Activated CD8-positive, alpha-beta T cell treated with anti-CD3 and anti-CD28 coated beads, Interleukin-2, amount 10 ng/mL, durations not matched to agents 7 days and 5 days (primary cell): ENCODE measurements at regions not wholly inside any gene's neighbourhood (a gene's known extent, or its start where the extent isn't known, plus 50 kb on each side); places are given as distances from the start of the nearest gene placed in this dataset.

ENCODE experiments used
- ATAC-seq: fragments of 150-1000 bp; cut with Tn5 transposase; one replicate; pipeline ENCODE4 v1.10.0; 2021; ENCODE audit warnings: moderate library complexity
- CTCF ChIA-PET: fragments of 350-600 bp; sonication (Branson Sonifier 250); formaldehyde crosslinking; loops from one replicate; lab custom pipeline; 2021; ENCODE audit warnings: antibody characterized with exemption; lab: Charles Lee
- POLR2A ChIA-PET: fragments of 350-600 bp; sonication (Branson Sonifier 250); formaldehyde crosslinking; loops from one replicate; lab custom pipeline; 2021; ENCODE audit warnings: antibody characterized with exemption; lab: Charles Lee
- DNase-seq: peaks from one replicate; pipeline ENCODE4 v3.0.0-alpha.2; 2020
- H3K27ac Mint-ChIP-seq: one replicate; pipeline ENCODE4 v1.8.0; 2021; ENCODE audit warnings: mild to moderate bottlenecking, mixed read lengths
- H3K27me3 Mint-ChIP-seq: one replicate; pipeline ENCODE4 v1.8.0; 2021; ENCODE audit warnings: low read depth, mixed read lengths
- H3K36me3 Mint-ChIP-seq: one replicate; pipeline ENCODE4 v1.8.0; 2021; ENCODE audit warnings: low read depth, mixed read lengths
- H3K4me1 Mint-ChIP-seq: one replicate; pipeline ENCODE4 v1.8.0; 2021; ENCODE audit warnings: low read depth, mixed read lengths
- H3K4me3 Mint-ChIP-seq: one replicate; pipeline ENCODE4 v1.8.0; 2021; ENCODE audit warnings: mild to moderate bottlenecking, mixed read lengths
- H3K9me3 Mint-ChIP-seq: one replicate; pipeline ENCODE4 v1.8.0; 2022; ENCODE audit warnings: mixed read lengths; ENCODE audit not compliant: insufficient read depth

DNA sequence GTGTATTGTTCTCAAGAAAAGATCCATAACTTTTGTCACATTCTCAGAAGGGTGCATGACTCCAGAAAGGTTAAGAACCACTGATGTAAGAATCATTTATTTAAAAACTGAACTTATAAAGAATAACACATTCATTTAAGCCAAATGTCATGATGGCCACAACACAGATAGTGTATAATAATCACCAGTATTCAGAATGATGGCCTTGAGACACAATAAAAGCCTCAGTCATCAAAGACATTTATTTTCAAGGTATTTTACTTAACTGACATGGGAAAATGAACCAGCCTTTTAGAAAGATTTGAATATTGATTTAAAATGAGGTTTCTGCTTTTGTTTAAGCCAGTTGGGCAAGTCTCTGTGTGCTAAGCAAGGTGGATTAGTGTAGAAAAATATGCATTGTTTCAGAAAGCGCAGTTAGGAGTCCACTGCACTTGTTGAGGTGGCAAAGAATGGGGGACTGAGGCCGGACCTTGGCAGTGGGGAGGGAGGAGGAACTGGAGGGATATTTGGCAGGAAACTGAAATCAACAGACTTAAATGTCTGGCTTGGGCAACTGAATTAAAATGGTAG is 371.9 kb upstream of the ESRRG start:
- POLR2A ChIA-PET, result no interaction called here
- Mint-ChIP-seq H3K4me3 (no peak overlapping the region), H3K9me3 (no peaks in the 10 kb centered on the region), H3K27ac (no peak overlapping the region), H3K4me1 (peaks cover under 1% of the 10 kb centered on the region), H3K27me3 (peaks cover 8% of the 10 kb centered on the region), H3K36me3 (no peaks in the 10 kb centered on the region)
- ATAC-seq (no peak), DNase-seq (no peak)
- CTCF ChIA-PET, result no interaction called here

DNA sequence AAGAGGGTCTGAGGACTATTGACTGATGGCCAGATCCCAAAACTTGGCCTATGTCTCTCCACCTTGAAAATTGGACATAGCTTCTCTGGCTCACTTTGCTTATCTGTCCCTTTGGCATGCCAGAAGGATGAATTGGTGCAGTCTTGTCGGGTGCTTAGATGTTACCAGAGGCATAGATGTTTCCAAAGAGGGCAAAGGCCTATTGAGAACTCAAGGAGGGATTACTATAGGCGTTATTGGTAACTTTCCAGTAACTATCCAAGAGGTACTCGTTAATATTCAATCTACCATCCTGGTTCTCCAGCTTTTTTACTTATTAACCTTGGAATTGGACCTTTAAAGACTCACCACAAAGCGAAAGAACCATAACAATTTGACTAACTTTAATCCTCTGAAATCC is 368.3 kb upstream of the ESRRG start:
- Mint-ChIP-seq H3K9me3 (no peaks in the 10 kb centered on the region), H3K36me3 (no peaks in the 10 kb centered on the region), H3K4me1 (peaks cover 3% of the 10 kb centered on the region), H3K4me3 (no peak overlapping the region), H3K27me3 (peaks cover 22% of the 10 kb centered on the region), H3K27ac (no peak overlapping the region)
- DNase-seq (no peak), ATAC-seq (no peak)
- POLR2A ChIA-PET, result no interaction called here
- CTCF ChIA-PET, result no interaction called here

DNA sequence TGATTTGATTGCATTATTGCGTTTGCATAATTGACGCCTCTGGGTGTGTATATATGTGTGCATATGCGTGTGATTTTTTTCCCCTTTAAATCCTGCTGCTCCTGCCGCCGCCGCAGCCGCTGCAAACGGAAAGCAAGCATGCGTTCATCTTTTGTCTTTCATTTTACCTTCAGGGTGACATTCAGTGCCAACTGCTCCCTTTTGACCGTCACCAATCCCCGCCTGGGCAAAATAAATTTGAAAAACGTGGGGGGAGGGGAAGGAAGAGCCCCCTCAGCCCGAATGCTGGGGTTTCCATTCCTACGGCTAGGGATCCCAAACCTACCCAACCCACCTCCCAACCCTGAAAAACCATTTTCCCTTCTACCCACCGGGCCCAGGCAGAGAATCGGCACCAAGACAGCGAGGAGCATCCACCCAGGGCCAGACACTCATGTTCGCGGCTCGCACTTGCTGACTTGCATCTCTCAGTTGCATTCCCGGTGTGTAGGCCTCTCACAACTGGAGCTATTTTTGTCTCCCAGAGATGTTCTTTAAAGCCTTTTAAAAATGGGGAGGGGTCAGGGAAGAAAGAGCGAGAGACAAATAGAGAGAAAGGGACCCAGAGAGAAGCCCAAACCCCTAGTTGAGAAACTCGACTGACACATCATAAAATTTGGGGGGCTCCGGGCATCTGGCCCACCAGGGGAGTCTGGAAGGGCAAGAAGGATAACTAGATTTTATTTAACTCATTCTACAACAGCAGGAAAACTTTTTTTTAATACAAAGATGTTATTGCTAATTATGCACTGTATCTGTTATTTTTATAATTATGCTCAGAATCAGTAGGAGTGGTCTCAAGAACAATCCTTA is 367.1 kb upstream of the ESRRG start:
- H3K9me3 Mint-ChIP-seq, result no peaks in the 10 kb centered on the region
- no peak overlapping the region for H3K27ac Mint-ChIP-seq
- H3K27me3 Mint-ChIP-seq, result peaks cover 22% of the 10 kb centered on the region
- no peaks in the 10 kb centered on the region for H3K36me3 Mint-ChIP-seq
- ChIA-PET CTCF (no interaction called here), POLR2A (no interaction called here)
- H3K4me1 Mint-ChIP-seq, result peaks cover 3% of the 10 kb centered on the region
- no peak overlapping the region for H3K4me3 Mint-ChIP-seq
- no peak for DNase-seq
- ATAC-seq, result no peak

DNA sequence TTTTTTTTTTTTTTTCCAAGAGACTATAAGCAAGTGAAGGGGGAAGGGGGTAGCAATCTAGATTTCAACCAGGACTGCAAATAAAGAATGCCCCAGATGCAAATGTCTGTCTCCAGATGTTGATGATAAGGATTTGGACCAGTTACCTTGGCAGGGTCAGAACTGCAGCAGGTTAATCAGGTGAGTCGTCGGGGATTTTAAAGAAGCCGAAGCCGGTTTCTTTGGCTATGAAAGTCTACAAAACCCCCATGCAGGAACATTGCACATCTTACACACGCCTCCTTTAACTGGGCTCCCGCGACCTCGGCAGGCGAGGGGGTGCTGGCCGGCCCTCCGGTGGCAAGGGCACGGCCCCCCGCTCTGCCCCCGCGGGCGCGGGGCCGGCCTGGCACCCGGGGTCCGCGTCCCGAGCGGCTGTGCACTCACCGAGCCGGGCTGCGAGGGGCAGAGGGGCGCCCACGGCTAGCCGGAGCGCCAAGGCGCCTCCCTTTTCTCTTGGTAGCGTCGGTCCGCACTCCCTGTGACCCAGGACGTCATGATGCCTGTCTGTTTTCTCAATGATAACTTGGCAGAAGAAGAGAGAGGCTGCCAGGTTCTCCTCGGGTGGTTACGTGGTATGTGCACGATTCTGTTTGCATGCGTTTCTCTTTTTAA is 366.3 kb upstream of the ESRRG start:
- Mint-ChIP-seq H3K4me1 (peaks cover 3% of the 10 kb centered on the region), H3K27ac (no peak overlapping the region), H3K9me3 (no peaks in the 10 kb centered on the region), H3K27me3 (peaks cover 22% of the 10 kb centered on the region), H3K4me3 (no peak overlapping the region), H3K36me3 (no peaks in the 10 kb centered on the region)
- ATAC-seq (no peak), DNase-seq (no peak)
- ChIA-PET CTCF (no interaction called here), POLR2A (no interaction called here)

DNA sequence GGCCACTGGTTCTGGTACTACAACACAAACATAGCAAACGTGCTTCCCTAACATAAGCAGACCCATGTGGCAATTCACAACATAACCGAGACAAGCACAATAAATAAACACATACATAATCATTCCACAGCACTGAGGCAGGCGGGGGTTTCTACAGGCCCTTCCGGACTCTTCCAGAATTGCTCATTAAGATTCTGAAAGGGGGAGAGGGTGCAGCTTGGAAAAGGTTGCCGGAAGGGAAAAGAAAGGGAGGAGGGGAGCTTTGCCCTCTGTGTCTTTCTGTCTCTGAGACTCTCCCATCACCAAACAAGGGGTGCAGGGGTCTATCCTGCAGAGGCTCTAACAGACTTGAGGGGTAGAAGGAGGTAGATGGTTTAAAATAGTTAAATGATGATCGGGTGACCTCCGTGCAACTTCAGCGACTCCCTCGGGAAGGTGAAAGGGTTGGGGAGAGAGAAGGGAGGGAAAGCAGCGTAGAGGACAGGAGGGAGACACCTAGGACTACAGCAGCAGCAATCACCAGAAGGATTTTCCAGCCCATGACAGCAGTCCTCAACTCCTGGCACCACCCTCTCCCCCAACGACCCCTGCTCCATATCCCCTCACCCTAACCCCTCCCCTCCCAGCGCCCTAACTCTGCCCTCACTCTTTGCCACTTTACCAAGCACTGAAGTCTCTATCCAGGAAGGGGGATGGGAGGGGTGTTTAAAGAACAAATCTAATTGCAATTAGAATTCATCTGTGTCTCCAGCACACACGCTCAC is 365.5 kb upstream of the ESRRG start:
- ATAC-seq, result no peak
- ChIA-PET POLR2A (no interaction called here), CTCF (no interaction called here)
- Mint-ChIP-seq H3K36me3 (no peaks in the 10 kb centered on the region), H3K4me3 (no peak overlapping the region), H3K27me3 (peaks cover 22% of the 10 kb centered on the region), H3K27ac (no peak overlapping the region), H3K9me3 (no peaks in the 10 kb centered on the region), H3K4me1 (peaks cover 3% of the 10 kb centered on the region)
- DNase-seq, result no peak

DNA sequence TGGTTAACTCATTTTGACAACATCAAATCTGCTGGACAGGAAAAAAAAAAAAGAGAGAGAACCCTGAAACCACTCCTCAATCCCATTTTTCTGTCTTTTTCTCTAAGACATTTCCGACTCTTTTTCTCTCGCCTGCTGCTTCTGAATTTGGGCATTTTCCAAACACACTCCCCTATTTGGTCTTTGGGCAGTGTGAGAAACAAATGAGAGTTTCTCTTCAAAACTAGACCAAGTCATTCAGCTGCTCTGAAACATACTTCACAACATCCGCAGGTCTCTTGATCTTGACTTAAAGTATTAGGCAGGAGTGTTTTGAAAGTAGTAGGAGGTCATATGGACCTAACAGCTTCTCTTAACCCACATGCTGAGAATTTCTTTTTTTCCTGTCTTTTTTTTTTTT is 364.8 kb upstream of the ESRRG start:
- H3K36me3 Mint-ChIP-seq, result no peaks in the 10 kb centered on the region
- H3K27ac Mint-ChIP-seq, result no peak overlapping the region
- no peak for DNase-seq
- no peak overlapping the region for H3K4me3 Mint-ChIP-seq
- no peak for ATAC-seq
- H3K4me1 Mint-ChIP-seq, result peaks cover 3% of the 10 kb centered on the region
- POLR2A ChIA-PET, result no interaction called here
- peaks cover 22% of the 10 kb centered on the region for H3K27me3 Mint-ChIP-seq
- CTCF ChIA-PET, result no interaction called here
- H3K9me3 Mint-ChIP-seq, result no peaks in the 10 kb centered on the region

DNA sequence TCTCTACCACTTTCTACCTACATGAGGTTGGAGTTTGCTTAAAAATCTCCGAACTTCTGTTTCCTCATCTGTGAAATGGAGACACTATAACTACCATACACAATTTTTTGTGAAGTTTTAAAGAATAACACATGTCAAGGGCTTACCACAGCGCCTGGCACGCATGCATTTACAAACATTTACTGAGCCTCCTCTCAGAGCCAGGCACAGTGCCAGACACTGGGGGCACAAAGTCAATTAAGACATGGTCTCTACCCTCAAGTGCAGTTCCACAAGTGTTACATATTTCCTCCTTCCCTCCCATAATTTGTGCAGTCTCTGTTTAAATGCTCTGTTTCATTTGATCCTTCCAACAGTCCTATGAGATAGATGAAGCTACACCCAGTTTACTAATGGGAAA is 356.4 kb upstream of the ESRRG start:
- no peak overlapping the region for H3K4me3 Mint-ChIP-seq
- no peak overlapping the region for H3K27ac Mint-ChIP-seq
- H3K9me3 Mint-ChIP-seq, result no peaks in the 10 kb centered on the region
- CTCF ChIA-PET, result no interaction called here
- no peaks in the 10 kb centered on the region for H3K27me3 Mint-ChIP-seq
- DNase-seq, result no peak
- no peaks in the 10 kb centered on the region for H3K4me1 Mint-ChIP-seq
- H3K36me3 Mint-ChIP-seq, result no peaks in the 10 kb centered on the region
- POLR2A ChIA-PET, result no interaction called here
- no peak for ATAC-seq

DNA sequence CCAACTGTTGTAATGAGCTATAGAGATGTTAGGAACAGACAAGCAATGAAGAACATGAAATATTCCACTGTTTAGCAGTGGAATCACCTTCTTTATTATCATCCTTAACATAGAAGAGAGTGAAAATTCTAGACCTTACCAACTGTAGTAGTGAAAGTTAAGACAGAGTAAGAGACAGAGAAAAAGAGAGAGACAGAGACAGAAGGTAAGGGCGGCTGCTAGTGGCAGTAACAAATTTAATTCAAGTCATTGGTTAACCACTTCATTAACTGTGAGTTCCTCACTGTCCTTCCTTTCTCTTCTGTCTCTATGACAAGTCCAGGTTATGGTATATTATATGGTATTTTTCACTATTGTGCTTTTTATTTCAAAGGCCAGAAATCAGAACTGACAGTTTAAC is 355.7 kb upstream of the ESRRG start:
- Mint-ChIP-seq H3K27ac (no peak overlapping the region), H3K9me3 (no peaks in the 10 kb centered on the region), H3K36me3 (no peaks in the 10 kb centered on the region), H3K27me3 (no peaks in the 10 kb centered on the region), H3K4me1 (no peaks in the 10 kb centered on the region), H3K4me3 (no peak overlapping the region)
- DNase-seq, result no peak
- CTCF ChIA-PET, result no interaction called here
- POLR2A ChIA-PET, result no interaction called here
- ATAC-seq, result no peak

DNA sequence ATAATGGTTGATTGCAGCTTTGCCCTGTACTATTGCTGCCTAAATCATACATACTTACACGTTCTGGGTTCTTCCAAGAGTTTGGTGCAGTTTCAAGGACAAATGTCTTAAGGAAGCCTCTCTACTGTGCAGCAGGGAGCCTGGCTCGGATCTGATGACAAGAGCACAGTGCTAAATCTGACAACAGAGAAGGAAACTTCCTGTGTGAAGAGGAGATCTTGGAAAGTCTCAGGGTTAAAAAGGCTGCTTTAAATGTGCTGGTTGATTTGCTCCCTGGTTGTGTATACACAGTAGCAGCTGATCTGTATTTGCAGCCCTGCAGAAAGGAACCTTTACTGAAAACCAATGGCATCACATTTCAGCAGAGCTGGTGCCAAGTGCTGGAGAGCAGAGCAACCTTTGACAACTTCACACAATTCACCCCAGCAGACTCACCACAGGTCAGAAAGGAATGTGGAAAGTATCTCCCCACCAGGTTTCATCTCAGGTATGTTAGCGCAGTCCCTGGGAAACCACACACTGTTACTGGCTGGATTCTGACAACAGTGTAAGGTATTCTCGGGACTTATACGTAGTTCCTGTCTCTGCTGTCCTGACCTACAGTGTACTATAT is 355.0 kb upstream of the ESRRG start:
- H3K9me3 Mint-ChIP-seq, result no peaks in the 10 kb centered on the region
- ChIA-PET POLR2A (no interaction called here), CTCF (no interaction called here)
- H3K27ac Mint-ChIP-seq, result no peak overlapping the region
- no peak overlapping the region for H3K4me3 Mint-ChIP-seq
- H3K36me3 Mint-ChIP-seq, result no peaks in the 10 kb centered on the region
- DNase-seq (no peak), ATAC-seq (no peak)
- H3K4me1 Mint-ChIP-seq, result no peaks in the 10 kb centered on the region
- H3K27me3 Mint-ChIP-seq, result no peaks in the 10 kb centered on the region

DNA sequence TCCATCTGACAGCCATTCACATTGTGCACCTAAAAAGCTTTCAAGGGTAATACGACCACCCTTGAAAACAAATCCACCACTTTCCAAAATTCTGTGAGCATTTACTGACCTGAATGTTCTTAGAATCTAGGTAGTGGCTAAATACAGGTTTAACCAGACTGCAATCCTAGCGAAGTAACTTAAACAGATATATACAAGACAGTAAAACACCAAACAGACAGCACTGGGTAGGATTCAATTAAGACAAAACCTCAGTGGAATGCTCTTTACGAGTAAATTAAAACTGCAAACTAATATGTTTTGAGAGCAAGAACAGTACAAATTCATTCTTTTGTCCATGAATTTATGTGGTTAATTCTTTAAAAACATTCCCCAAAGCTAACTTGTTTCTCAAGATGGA is 354.2 kb upstream of the ESRRG start:
- Mint-ChIP-seq H3K27me3 (no peaks in the 10 kb centered on the region), H3K36me3 (no peaks in the 10 kb centered on the region), H3K4me3 (no peak overlapping the region), H3K9me3 (no peaks in the 10 kb centered on the region), H3K27ac (no peak overlapping the region), H3K4me1 (no peaks in the 10 kb centered on the region)
- DNase-seq (no peak), ATAC-seq (no peak)
- ChIA-PET POLR2A (no interaction called here), CTCF (no interaction called here)

DNA sequence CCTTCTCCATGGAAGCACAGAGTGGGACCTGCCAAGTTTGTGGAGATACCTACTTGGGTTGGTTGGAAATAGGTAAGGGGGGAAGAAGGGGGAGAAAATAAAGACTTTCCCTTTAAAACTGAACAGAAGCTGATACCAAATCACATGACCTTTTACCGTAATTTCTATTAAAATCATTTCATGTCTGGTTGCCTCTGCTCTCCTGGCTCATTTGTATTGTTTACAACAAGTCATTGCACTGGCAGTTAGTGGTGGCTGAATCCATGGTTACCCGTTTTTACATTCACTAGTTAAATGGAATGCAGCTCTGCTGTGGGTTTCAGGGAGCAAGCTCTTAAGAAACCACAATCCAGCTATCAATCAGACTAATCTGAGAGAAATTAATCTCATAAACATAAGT is 353.7 kb upstream of the ESRRG start:
- Mint-ChIP-seq H3K4me3 (no peak overlapping the region), H3K27me3 (no peaks in the 10 kb centered on the region), H3K4me1 (no peaks in the 10 kb centered on the region), H3K27ac (no peak overlapping the region), H3K9me3 (no peaks in the 10 kb centered on the region), H3K36me3 (no peaks in the 10 kb centered on the region)
- ChIA-PET POLR2A (no interaction called here), CTCF (no interaction called here)
- ATAC-seq (no peak), DNase-seq (no peak)
